HUES6 (cell line): ENCODE measurements at regions not wholly inside any gene's neighbourhood (a gene's known extent, or its start where the extent isn't known, plus 50 kb on each side); places are given as distances from the start of the nearest gene placed in this dataset.

Experiments used
- H3K27ac ChIP-seq: 2 replicates; pipeline ENCODE4 v1.7.0; 2013; ENCODE audit warnings: low read depth, mild to moderate bottlenecking, low read length, inconsistent platforms
- H3K27me3 ChIP-seq: 2 replicates; pipeline ENCODE4 v1.6.1; 2013; ENCODE audit warnings: low read length; ENCODE audit not compliant: control insufficient read depth, insufficient read depth
- H3K36me3 ChIP-seq: 2 replicates; pipeline ENCODE4 v1.6.1; 2013; ENCODE audit warnings: low read length; ENCODE audit not compliant: control insufficient read depth, insufficient read depth
- H3K4me1 ChIP-seq: 2 replicates; pipeline ENCODE4 v1.6.1; 2013; ENCODE audit warnings: low read length; ENCODE audit not compliant: control insufficient read depth, insufficient read depth
- H3K4me3 ChIP-seq: 2 replicates; pipeline ENCODE4 v1.5.1; 2013; ENCODE audit warnings: low read depth, low read length
- H3K9ac ChIP-seq: one replicate; pipeline ENCODE4 v1.6.1; 2013; ENCODE audit warnings: mild to moderate bottlenecking, low read length
- H3K9me3 ChIP-seq: 2 replicates; pipeline ENCODE4 v1.6.1; 2013; ENCODE audit warnings: low read depth, low read length; ENCODE audit not compliant: control insufficient read depth, insufficient read depth

DNA sequence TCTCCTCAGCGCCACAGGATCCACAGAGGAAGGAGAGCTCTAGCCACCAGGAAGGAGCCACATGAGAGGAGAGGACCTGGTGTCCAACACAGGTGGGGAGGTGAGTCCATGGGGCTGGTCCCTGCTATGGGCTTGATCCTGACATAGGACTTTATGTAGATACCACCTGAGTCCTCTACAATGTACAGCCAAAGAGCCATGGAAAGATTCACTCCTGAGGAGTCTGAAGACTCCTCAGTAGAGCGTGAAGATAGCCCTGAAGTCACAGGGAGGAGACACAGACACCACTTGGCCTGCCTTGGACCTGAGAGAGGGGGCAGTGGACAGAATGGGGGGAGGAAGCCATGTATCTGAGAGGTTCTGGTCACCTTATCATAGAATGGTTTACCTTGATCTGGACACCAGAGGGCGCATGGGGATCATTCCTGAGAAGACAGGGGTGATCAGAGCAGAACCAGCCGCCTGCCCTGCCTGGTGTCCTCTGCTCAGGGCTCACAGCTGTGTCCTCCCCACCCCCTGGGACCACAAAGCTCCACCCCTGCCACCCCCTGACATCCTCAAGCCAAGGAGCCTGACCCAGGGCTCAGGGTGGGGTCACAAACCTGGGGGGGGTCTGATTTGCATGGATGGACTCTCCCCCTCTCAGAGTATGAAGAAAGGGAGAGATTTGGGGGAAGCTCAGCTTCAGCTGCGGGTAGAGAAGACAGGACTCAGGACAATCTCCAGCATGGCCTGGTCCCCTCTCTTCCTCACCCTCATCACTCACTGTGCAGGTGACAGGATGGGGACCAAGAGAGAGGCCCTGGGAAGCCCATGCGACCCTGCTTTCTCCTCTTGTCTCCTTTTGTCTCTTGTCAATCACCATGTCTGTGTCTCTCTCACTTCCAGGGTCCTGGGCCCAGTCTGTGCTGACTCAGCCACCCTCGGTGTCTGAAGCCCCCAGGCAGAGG lies 77.0 kb downstream of the ZNF280B start:
- no peaks in the 10 kb centered on the region for H3K4me1 ChIP-seq
- peaks cover 99% of the 10 kb centered on the region for H3K27me3 ChIP-seq
- H3K36me3 ChIP-seq, result no peaks in the 10 kb centered on the region
- no peak overlapping the region for H3K9ac ChIP-seq
- H3K27ac ChIP-seq, result no peak overlapping the region
- H3K4me3 ChIP-seq, result no peak overlapping the region
- no peaks in the 10 kb centered on the region for H3K9me3 ChIP-seq

DNA sequence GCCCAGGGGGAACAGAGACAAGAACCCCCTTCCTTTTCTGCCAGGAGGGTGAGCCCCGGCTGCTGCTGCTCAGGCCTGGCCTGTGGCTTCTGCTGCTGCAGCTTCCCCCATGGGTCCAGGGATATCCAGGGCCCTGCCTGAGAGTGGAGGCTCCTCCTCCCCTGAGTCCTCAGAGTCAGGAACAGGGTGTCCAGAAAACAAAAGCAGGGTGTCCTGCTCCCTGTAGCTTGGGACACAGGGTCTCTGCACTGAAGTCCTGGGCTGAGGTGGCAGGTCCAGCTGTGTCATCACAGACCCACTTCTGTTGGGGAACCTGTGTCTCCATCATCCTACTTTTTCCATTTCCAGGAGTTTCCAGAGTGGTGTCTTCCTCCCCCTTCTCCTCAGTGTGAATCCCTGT lies 76.1 kb downstream of the ZNF280B start:
- H3K27me3 ChIP-seq, result peaks cover 99% of the 10 kb centered on the region
- H3K4me3 ChIP-seq, result no peak overlapping the region
- H3K27ac ChIP-seq, result no peak overlapping the region
- no peaks in the 10 kb centered on the region for H3K36me3 ChIP-seq
- H3K9ac ChIP-seq, result no peak overlapping the region
- no peaks in the 10 kb centered on the region for H3K9me3 ChIP-seq
- H3K4me1 ChIP-seq, result no peaks in the 10 kb centered on the region

GRCh38 chr22:22432937-22433336 lies 75.6 kb downstream of the ZNF280B start:
- H3K9ac ChIP-seq, result no peak overlapping the region
- H3K27me3 ChIP-seq, result peaks cover 99% of the 10 kb centered on the region
- H3K4me3 ChIP-seq, result no peak overlapping the region
- H3K4me1 ChIP-seq, result no peaks in the 10 kb centered on the region
- no peaks in the 10 kb centered on the region for H3K9me3 ChIP-seq
- H3K36me3 ChIP-seq, result no peaks in the 10 kb centered on the region
- no peak overlapping the region for H3K27ac ChIP-seq

GRCh38 chr22:22433770-22434169 lies 74.8 kb downstream of the ZNF280B start:
- Histone ChIP-seq H3K27me3 (peaks cover 99% of the 10 kb centered on the region), H3K9me3 (no peaks in the 10 kb centered on the region), H3K36me3 (no peaks in the 10 kb centered on the region), H3K9ac (no peak overlapping the region), H3K4me3 (no peak overlapping the region), H3K4me1 (no peaks in the 10 kb centered on the region), H3K27ac (no peak overlapping the region)
